Activated naive CD8-positive, alpha-beta T cell treated with anti-CD3 and anti-CD28 coated beads, Interleukin-2, amount 50 U/mL, for 24 hours (primary cell): ENCODE measurements at regions not wholly inside any gene's neighbourhood (a gene's known extent, or its start where the extent isn't known, plus 50 kb on each side); places are given as distances from the start of the nearest gene placed in this dataset.
"Not testable (repeated sequence)": the region's sequence is repeated elsewhere in the genome, so short reads cannot be mapped to it uniquely, and the experiment has no call there.

Source experiments
- ATAC-seq: fragments of 150-1000 bp; cut with Tn5 transposase; one replicate; pipeline ENCODE4 v1.10.0; 2021
- DNase-seq: peaks from one replicate; pipeline ENCODE4 v3.0.0; 2021
- H3K27ac Mint-ChIP-seq: one replicate; pipeline ENCODE4 v1.8.0; 2021; ENCODE audit warnings: mild to moderate bottlenecking, mixed read lengths
- H3K27me3 Mint-ChIP-seq: one replicate; pipeline ENCODE4 v1.8.0; 2021; ENCODE audit warnings: mixed read lengths
- H3K36me3 Mint-ChIP-seq: one replicate; pipeline ENCODE4 v1.8.0; 2021; ENCODE audit warnings: low read depth, mixed read lengths
- H3K4me1 Mint-ChIP-seq: one replicate; pipeline ENCODE4 v1.8.0; 2021; ENCODE audit warnings: mixed read lengths
- H3K4me3 Mint-ChIP-seq: one replicate; pipeline ENCODE4 v1.8.0; 2021; ENCODE audit warnings: mild to moderate bottlenecking, moderate library complexity, mixed read lengths
- H3K9me3 Mint-ChIP-seq: one replicate; pipeline ENCODE4 v1.8.0; 2021; ENCODE audit warnings: mixed read lengths

GRCh38 chrX:23061116-23061515 lies 61.4 kb downstream of the DDX53 start:
- Mint-ChIP-seq H3K27ac (no peak overlapping the region), H3K36me3 (no peaks in the 10 kb centered on the region), H3K27me3 (no peaks in the 10 kb centered on the region), H3K4me1 (no peaks in the 10 kb centered on the region), H3K4me3 (no peak overlapping the region), H3K9me3 (peaks cover 2% of the 10 kb centered on the region)
- no peak for DNase-seq
- no peak for ATAC-seq

- no peak for DNase-seq
- H3K27ac Mint-ChIP-seq: no peak overlapping the region
- peak; percentile 49 for ATAC-seq
- no peaks in the 10 kb centered on the region for H3K9me3 Mint-ChIP-seq
- H3K27me3 Mint-ChIP-seq: no peaks in the 10 kb centered on the region
- no peak overlapping the region for H3K4me3 Mint-ChIP-seq
- no peaks in the 10 kb centered on the region for H3K4me1 Mint-ChIP-seq
- no peaks in the 10 kb centered on the region for H3K36me3 Mint-ChIP-seq
These were observed 62.6 kb downstream of the DDX53 start for GRCh38 chrX:23062359-23062758.

GRCh38 chrX:23066588-23067281 lies 67.0 kb downstream of the DDX53 start:
- ATAC-seq (no peak), DNase-seq (no peak)
- Mint-ChIP-seq H3K4me1 (no peaks in the 10 kb centered on the region), H3K27ac (no peak overlapping the region), H3K27me3 (no peaks in the 10 kb centered on the region), H3K36me3 (no peaks in the 10 kb centered on the region), H3K4me3 (no peak overlapping the region), H3K9me3 (peaks cover 3% of the 10 kb centered on the region)

- not testable (repeated sequence) for ATAC-seq, H3K36me3 Mint-ChIP-seq, H3K9me3 Mint-ChIP-seq, H3K27me3 Mint-ChIP-seq, H3K4me1 Mint-ChIP-seq, H3K4me3 Mint-ChIP-seq, H3K27ac Mint-ChIP-seq, DNase-seq
These were observed 75.7 kb downstream of the DDX53 start for GRCh38 chrX:23075461-23075860.

GRCh38 chrX:23079347-23079746 lies 79.6 kb downstream of the DDX53 start:
- no peak for DNase-seq
- no peak overlapping the region for H3K4me3 Mint-ChIP-seq
- H3K36me3 Mint-ChIP-seq: no peaks in the 10 kb centered on the region
- no peak overlapping the region for H3K27ac Mint-ChIP-seq
- H3K4me1 Mint-ChIP-seq: no peaks in the 10 kb centered on the region
- ATAC-seq: no peak
- no peaks in the 10 kb centered on the region for H3K27me3 Mint-ChIP-seq
- no peaks in the 10 kb centered on the region for H3K9me3 Mint-ChIP-seq

- Mint-ChIP-seq H3K4me3 (no peak overlapping the region), H3K36me3 (no peaks in the 10 kb centered on the region), H3K27me3 (no peaks in the 10 kb centered on the region), H3K9me3 (no peaks in the 10 kb centered on the region), H3K27ac (no peak overlapping the region), H3K4me1 (no peaks in the 10 kb centered on the region)
- DNase-seq (no peak), ATAC-seq (no peak)
These were observed 101.1 kb downstream of the DDX53 start for GRCh38 chrX:23100826-23101225.

- Mint-ChIP-seq H3K27me3 (no peaks in the 10 kb centered on the region), H3K27ac (no peak overlapping the region), H3K36me3 (no peaks in the 10 kb centered on the region), H3K9me3 (no peaks in the 10 kb centered on the region), H3K4me1 (no peaks in the 10 kb centered on the region), H3K4me3 (no peak overlapping the region)
- no peak for ATAC-seq
- no peak for DNase-seq
These were observed 103.8 kb downstream of the DDX53 start for GRCh38 chrX:23103546-23103945.

- Mint-ChIP-seq H3K4me3 (no peak overlapping the region), H3K4me1 (no peaks in the 10 kb centered on the region), H3K27ac (no peak overlapping the region), H3K9me3 (no peaks in the 10 kb centered on the region), H3K27me3 (no peaks in the 10 kb centered on the region), H3K36me3 (no peaks in the 10 kb centered on the region)
- ATAC-seq (no peak), DNase-seq (no peak)
These were observed 114.5 kb downstream of the DDX53 start for GRCh38 chrX:23114241-23114640.

- no peak for ATAC-seq
- no peak overlapping the region for H3K4me3 Mint-ChIP-seq
- H3K9me3 Mint-ChIP-seq: no peaks in the 10 kb centered on the region
- no peaks in the 10 kb centered on the region for H3K4me1 Mint-ChIP-seq
- no peaks in the 10 kb centered on the region for H3K27me3 Mint-ChIP-seq
- H3K36me3 Mint-ChIP-seq: no peaks in the 10 kb centered on the region
- DNase-seq: no peak
- H3K27ac Mint-ChIP-seq: no peak overlapping the region
These were observed 115.9 kb downstream of the DDX53 start for GRCh38 chrX:23115651-23116050.

GRCh38 chrX:23118163-23118562 lies 118.4 kb downstream of the DDX53 start:
- H3K27ac Mint-ChIP-seq: no peak overlapping the region
- DNase-seq: no peak
- no peaks in the 10 kb centered on the region for H3K4me1 Mint-ChIP-seq
- no peaks in the 10 kb centered on the region for H3K9me3 Mint-ChIP-seq
- H3K27me3 Mint-ChIP-seq: no peaks in the 10 kb centered on the region
- H3K4me3 Mint-ChIP-seq: no peak overlapping the region
- H3K36me3 Mint-ChIP-seq: peaks cover 1% of the 10 kb centered on the region
- no peak for ATAC-seq

- Mint-ChIP-seq H3K4me3 (no peak overlapping the region), H3K27ac (no peak overlapping the region), H3K9me3 (no peaks in the 10 kb centered on the region), H3K4me1 (no peaks in the 10 kb centered on the region), H3K36me3 (peaks cover 1% of the 10 kb centered on the region), H3K27me3 (no peaks in the 10 kb centered on the region)
- ATAC-seq (no peak), DNase-seq (no peak)
These were observed 119.2 kb downstream of the DDX53 start for GRCh38 chrX:23118890-23119527.

GRCh38 chrX:23127586-23127985 lies 127.8 kb downstream of the DDX53 start:
- H3K9me3 Mint-ChIP-seq: no peaks in the 10 kb centered on the region
- no peak overlapping the region for H3K4me3 Mint-ChIP-seq
- no peak for ATAC-seq
- no peaks in the 10 kb centered on the region for H3K4me1 Mint-ChIP-seq
- H3K27me3 Mint-ChIP-seq: no peaks in the 10 kb centered on the region
- no peak overlapping the region for H3K27ac Mint-ChIP-seq
- no peak for DNase-seq
- H3K36me3 Mint-ChIP-seq: peaks cover 1% of the 10 kb centered on the region

GRCh38 chrX:23133551-23133950 lies 133.8 kb downstream of the DDX53 start:
- Mint-ChIP-seq H3K4me3 (no peak overlapping the region), H3K27me3 (no peaks in the 10 kb centered on the region), H3K36me3 (no peaks in the 10 kb centered on the region), H3K9me3 (no peaks in the 10 kb centered on the region), H3K27ac (no peak overlapping the region), H3K4me1 (no peaks in the 10 kb centered on the region)
- DNase-seq: no peak
- ATAC-seq: no peak

GRCh38 chrX:23134136-23134535 lies 134.4 kb downstream of the DDX53 start:
- ATAC-seq (no peak), DNase-seq (no peak)
- H3K4me3 Mint-ChIP-seq: no peak overlapping the region
- H3K27me3 Mint-ChIP-seq: no peaks in the 10 kb centered on the region
- no peaks in the 10 kb centered on the region for H3K9me3 Mint-ChIP-seq
- H3K4me1 Mint-ChIP-seq: no peaks in the 10 kb centered on the region
- H3K27ac Mint-ChIP-seq: no peak overlapping the region
- H3K36me3 Mint-ChIP-seq: no peaks in the 10 kb centered on the region

GRCh38 chrX:23136816-23137215 lies 137.1 kb downstream of the DDX53 start:
- ATAC-seq: no peak
- Mint-ChIP-seq H3K36me3 (no peaks in the 10 kb centered on the region), H3K4me1 (no peaks in the 10 kb centered on the region)

More at GRCh38 chrX:23136816-23137215, 137.1 kb downstream of the DDX53 start:
- no peak overlapping the region for H3K4me3 Mint-ChIP-seq
- no peak overlapping the region for H3K27ac Mint-ChIP-seq
- H3K27me3 Mint-ChIP-seq: no peaks in the 10 kb centered on the region
- H3K9me3 Mint-ChIP-seq: no peaks in the 10 kb centered on the region
- DNase-seq: no peak
